Neural cell (in vitro differentiated cells): ENCODE measurements at regions not wholly inside any gene's neighbourhood (a gene's known extent, or its start where the extent isn't known, plus 50 kb on each side); places are given as distances from the start of the nearest gene placed in this dataset.

Experiments used
- RAD21 ChIP-seq: fragments of 450-650 bp; conservative IDR thresholded peaks from 2 replicates; pipeline ENCODE4 v1.6.1; 2014; ENCODE audit warnings: antibody characterized with exemption, mild to moderate bottlenecking, moderate library complexity
- TF ChIP-seq, protein P1 (sequence below): fragments of 450-650 bp; IDR thresholded peaks from 2 replicates; pipeline ENCODE4 v1.5.1; 2014; ENCODE audit warnings: antibody characterized with exemption, mild to moderate bottlenecking, moderate library complexity; ENCODE audit not compliant: poor library complexity, severe bottlenecking

DNA sequence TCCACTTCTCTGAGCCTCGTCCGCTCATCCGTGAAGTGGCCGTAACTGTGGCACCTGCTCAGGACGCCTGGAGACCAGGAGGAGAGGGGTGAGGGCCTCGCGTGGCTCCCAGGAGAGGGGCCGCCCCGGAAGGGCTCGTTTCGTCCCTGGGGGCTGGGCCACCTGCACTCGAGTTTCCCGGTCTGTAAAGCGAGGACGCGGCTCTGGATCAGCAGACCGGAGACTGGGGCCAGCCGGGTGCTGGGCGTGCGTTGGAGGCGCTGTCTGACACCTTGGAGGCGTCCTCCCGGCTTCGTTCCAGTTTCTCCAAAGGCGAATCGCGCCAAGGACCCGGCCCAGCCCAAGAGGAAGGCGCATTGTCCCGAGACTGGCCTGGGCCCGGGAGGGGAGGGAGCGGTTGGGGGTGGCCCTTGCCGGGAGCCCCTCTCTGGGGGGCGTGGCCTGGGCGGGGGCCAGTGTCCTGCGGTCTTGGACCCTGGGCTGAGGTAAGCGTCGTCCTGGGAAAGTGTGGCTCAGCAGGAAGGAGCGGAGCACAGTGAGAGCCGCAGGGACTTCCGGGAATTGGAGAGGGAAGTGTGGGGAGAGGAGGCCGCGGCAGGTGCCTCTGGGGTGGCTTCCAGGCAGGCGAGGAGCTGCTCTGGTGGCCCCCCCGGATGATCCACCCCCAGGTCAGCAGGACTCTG lies 89.6 kb downstream of the FOXL3 start:
- TF ChIP-seq, protein P1, sequence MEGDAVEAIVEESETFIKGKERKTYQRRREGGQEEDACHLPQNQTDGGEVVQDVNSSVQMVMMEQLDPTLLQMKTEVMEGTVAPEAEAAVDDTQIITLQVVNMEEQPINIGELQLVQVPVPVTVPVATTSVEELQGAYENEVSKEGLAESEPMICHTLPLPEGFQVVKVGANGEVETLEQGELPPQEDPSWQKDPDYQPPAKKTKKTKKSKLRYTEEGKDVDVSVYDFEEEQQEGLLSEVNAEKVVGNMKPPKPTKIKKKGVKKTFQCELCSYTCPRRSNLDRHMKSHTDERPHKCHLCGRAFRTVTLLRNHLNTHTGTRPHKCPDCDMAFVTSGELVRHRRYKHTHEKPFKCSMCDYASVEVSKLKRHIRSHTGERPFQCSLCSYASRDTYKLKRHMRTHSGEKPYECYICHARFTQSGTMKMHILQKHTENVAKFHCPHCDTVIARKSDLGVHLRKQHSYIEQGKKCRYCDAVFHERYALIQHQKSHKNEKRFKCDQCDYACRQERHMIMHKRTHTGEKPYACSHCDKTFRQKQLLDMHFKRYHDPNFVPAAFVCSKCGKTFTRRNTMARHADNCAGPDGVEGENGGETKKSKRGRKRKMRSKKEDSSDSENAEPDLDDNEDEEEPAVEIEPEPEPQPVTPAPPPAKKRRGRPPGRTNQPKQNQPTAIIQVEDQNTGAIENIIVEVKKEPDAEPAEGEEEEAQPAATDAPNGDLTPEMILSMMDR: no peak
- no peak for TF ChIP-seq RAD21
